Smooth muscle cell (in vitro differentiated cells): ENCODE measurements at regions not wholly inside any gene's neighbourhood (a gene's known extent, or its start where the extent isn't known, plus 50 kb on each side); places are given as distances from the start of the nearest gene placed in this dataset.

Experiments used
- DNase-seq: peaks from one replicate; lab custom pipeline; 2025; ENCODE audit not compliant: unreplicated experiment; lab: John Stamatoyannopoulos, UW
- H2AFZ ChIP-seq: fragments of 200-600 bp; sonication (generic); 2 replicates; pipeline ENCODE4 v1.6.0; 2016; ENCODE audit warnings: antibody characterized with exemption, low read depth, mild to moderate bottlenecking
- H3F3A ChIP-seq: fragments of 200-600 bp; sonication (generic); 2 replicates; pipeline ENCODE4 v1.6.0; 2017; ENCODE audit warnings: antibody characterized with exemption, low read depth
- H3K27ac ChIP-seq: fragments of 200-600 bp; sonication (generic); 2 replicates; pipeline ENCODE4 v1.5.1; 2016; ENCODE audit warnings: low read depth, mild to moderate bottlenecking
- H3K27me3 ChIP-seq: fragments of 200-600 bp; sonication (generic); 2 replicates; pipeline ENCODE4 v1.6.1; 2016; ENCODE audit warnings: low read depth, mild to moderate bottlenecking
- H3K36me3 ChIP-seq: fragments of 200-600 bp; sonication (generic); 2 replicates; pipeline ENCODE4 v1.5.1; 2016; ENCODE audit warnings: low read depth
- H3K4me1 ChIP-seq: fragments of 200-600 bp; sonication (generic); 2 replicates; pipeline ENCODE4 v1.5.1; 2016; ENCODE audit warnings: low read depth
- H3K4me2 ChIP-seq: fragments of 200-600 bp; sonication (generic); 2 replicates; pipeline ENCODE4 v1.6.0; 2016; ENCODE audit warnings: mild to moderate bottlenecking
- H3K4me3 ChIP-seq: fragments of 200-600 bp; sonication (generic); 2 replicates; pipeline ENCODE4 v1.5.1; 2016; ENCODE audit warnings: mild to moderate bottlenecking
- H3K79me2 ChIP-seq: fragments of 200-600 bp; sonication (generic); 2 replicates; pipeline ENCODE4 v1.6.0; 2016; ENCODE audit warnings: low read depth, mild to moderate bottlenecking
- H3K9ac ChIP-seq: fragments of 200-600 bp; sonication (generic); 2 replicates; pipeline ENCODE4 v1.6.0; 2016; ENCODE audit warnings: low read depth
- H3K9me3 ChIP-seq: fragments of 200-600 bp; sonication (generic); replicated peaks from 2 replicates; pipeline ENCODE4 v1.5.1; 2016; ENCODE audit warnings: low read depth
- H4K20me1 ChIP-seq: fragments of 200-600 bp; sonication (generic); 2 replicates; pipeline ENCODE4 v1.6.0; 2016; ENCODE audit warnings: low read depth
- CTCF ChIP-seq: fragments of 200-600 bp; sonication (generic); IDR thresholded peaks from 2 replicates; pipeline ENCODE4 v1.5.1; 2017; ENCODE audit warnings: borderline replicate concordance, mild to moderate bottlenecking, antibody characterized with exemption; ENCODE audit not compliant: insufficient read depth, poor library complexity, severe bottlenecking
- WGBS: methylation state at CpG from one replicate; pipeline ENCODE4 v1.1.7; 2016; ENCODE audit warnings: low lambda C conversion rate; 5-methylcytosine and 5-hydroxymethylcytosine counted together

- Histone ChIP-seq H3K4me2 (no peak overlapping the region), H3K9ac (no peak overlapping the region), H3K36me3 (no peaks in the 10 kb centered on the region), H3K27ac (no peak overlapping the region), H2AFZ (no peak overlapping the region), H3K79me2 (no peaks in the 10 kb centered on the region), H3K4me3 (no peak overlapping the region), H3F3A (no peaks in the 10 kb centered on the region), H3K27me3 (no peaks in the 10 kb centered on the region), H4K20me1 (no peaks in the 10 kb centered on the region), H3K4me1 (no peaks in the 10 kb centered on the region), H3K9me3 (no peaks in the 10 kb centered on the region)
- TF ChIP-seq CTCF = no peak
- WGBS = 82% methylated on average over 3 of the region's 3 CpGs
- DNase-seq = no peak
Observed at GRCh38 chr3:166307756-166308350, 470.6 kb upstream of the BCHE start.

GRCh38 chr3:166304584-166304983 is 467.4 kb upstream of the BCHE start:
- no peak for TF ChIP-seq CTCF
- WGBS = 63% methylated on average over 4 of the region's 4 CpGs
- Histone ChIP-seq H3F3A (no peaks in the 10 kb centered on the region), H3K27ac (no peak overlapping the region), H3K9ac (no peak overlapping the region), H4K20me1 (no peaks in the 10 kb centered on the region), H3K4me1 (no peaks in the 10 kb centered on the region), H3K9me3 (no peaks in the 10 kb centered on the region), H2AFZ (no peak overlapping the region), H3K4me2 (no peak overlapping the region), H3K4me3 (no peak overlapping the region), H3K79me2 (no peaks in the 10 kb centered on the region), H3K36me3 (no peaks in the 10 kb centered on the region), H3K27me3 (no peaks in the 10 kb centered on the region)
- no peak for DNase-seq

GRCh38 chr3:166303681-166304080 is 466.5 kb upstream of the BCHE start:
- no peak for TF ChIP-seq CTCF
- Histone ChIP-seq H3K79me2 (no peaks in the 10 kb centered on the region), H3K27me3 (no peaks in the 10 kb centered on the region), H3K4me1 (no peaks in the 10 kb centered on the region), H3K9me3 (no peaks in the 10 kb centered on the region), H3K27ac (no peak overlapping the region), H2AFZ (no peak overlapping the region), H3K36me3 (no peaks in the 10 kb centered on the region), H3K4me2 (no peak overlapping the region), H3K9ac (no peak overlapping the region), H4K20me1 (no peaks in the 10 kb centered on the region), H3K4me3 (no peak overlapping the region), H3F3A (no peaks in the 10 kb centered on the region)
- DNase-seq = no peak

- no peak for TF ChIP-seq CTCF
- H3K4me3 ChIP-seq = no peak overlapping the region
- no peak for DNase-seq
- H3K9me3 ChIP-seq = no peaks in the 10 kb centered on the region
- 73% methylated on average over 2 of the region's 2 CpGs for WGBS
- no peak overlapping the region for H3K27ac ChIP-seq
- no peaks in the 10 kb centered on the region for H3K4me1 ChIP-seq
- no peaks in the 10 kb centered on the region for H4K20me1 ChIP-seq
- H3K79me2 ChIP-seq = no peaks in the 10 kb centered on the region
- no peaks in the 10 kb centered on the region for H3K27me3 ChIP-seq
- no peak overlapping the region for H2AFZ ChIP-seq
- H3F3A ChIP-seq = no peaks in the 10 kb centered on the region
- no peaks in the 10 kb centered on the region for H3K36me3 ChIP-seq
- H3K9ac ChIP-seq = no peak overlapping the region
- H3K4me2 ChIP-seq = no peak overlapping the region
Observed at GRCh38 chr3:166302331-166302730, 465.1 kb upstream of the BCHE start.
